HCT116 (cell line): ENCODE measurements at regions not wholly inside any gene's neighbourhood (a gene's known extent, or its start where the extent isn't known, plus 50 kb on each side); places are given as distances from the start of the nearest gene placed in this dataset.

ENCODE experiments used
- ATAC-seq: fragments of 200-7000 bp; cut with Tn5 transposase; 2 replicates; pipeline ENCODE4 v1.9.1; 2020; ENCODE audit warnings: mild to moderate bottlenecking, moderate library complexity
- BruUV-seq: library from RNA; stranded (reverse); fragments of 400-500 nt; replicated peaks from 2 replicates; lab custom pipeline; 2021; lab: Mats Ljungman, UMichigan
- CTCF ChIA-PET: fragments of 300-600 bp; sonication (Branson Sonifier 250); formaldehyde crosslinking; loops from one replicate; lab custom pipeline; 2021; ENCODE audit warnings: antibody characterized with exemption; lab: Charles Lee
- POLR2A ChIA-PET: fragments of 300-600, 350-600 bp; sonication (Branson Sonifier 250); formaldehyde crosslinking; loops from one replicate; lab custom pipeline; 2021; ENCODE audit warnings: antibody characterized with exemption; lab: Charles Lee
- RAD21 ChIA-PET, 2 experiments: fragments of 300-600 bp; sonication (Branson Sonifier 250); formaldehyde crosslinking; loops; one replicate each; lab custom pipeline; 2023; ENCODE audit warnings: low total read pairs in 2 of 2; ENCODE audit not compliant: uncharacterized antibody in 2 of 2, unreplicated experiment in 2 of 2, low non-redundant PET in 1 of 2; lab: Charles Lee
- DNase-seq: peaks from one replicate; pipeline ENCODE4 v3.0.0-alpha.2; 2010; ENCODE audit warnings: low read depth, low spot score
- H2AFZ ChIP-seq: fragments of 200-600 bp; shearing (Covaris generic), sonication (generic); 2 replicates; pipeline ENCODE4 v1.6.1; 2017; ENCODE audit warnings: low read depth, mixed run types, mixed read lengths, antibody characterized with exemption, low read length; ENCODE audit not compliant: poor library complexity, severe bottlenecking
- H3K27ac ChIP-seq: 2 replicates; pipeline ENCODE4 v1.5.1; 2012; ENCODE audit warnings: low read depth, low read length
- H3K27me3 ChIP-seq: fragments of 200-600 bp; sonication (generic); 2 replicates; pipeline ENCODE4 v1.6.1; 2016; ENCODE audit warnings: mixed run types, low read length, mixed read lengths; ENCODE audit not compliant: insufficient read depth
- H3K36me3 ChIP-seq, 2 experiments: fragments of 200-500 bp in 1 of 2; fragments of 200-600 bp in 1 of 2; sonication (Bioruptor generic) in 1 of 2; sonication (generic) in 1 of 2; 2 replicates each; pipeline versions ENCODE4 v1.5.1 to v1.6.1; 2014 to 2016; ENCODE audit warnings: low read length in 2 of 2, inconsistent platforms in 1 of 2, mixed read lengths in 1 of 2, mixed run types in 1 of 2; ENCODE audit not compliant: insufficient read depth in 2 of 2, control insufficient read depth in 1 of 2
- H3K4me1 ChIP-seq, 2 experiments: fragments of 200-600 bp in 1 of 2; sonication (generic) in 1 of 2; 2 replicates each; pipeline versions ENCODE4 v1.5.1 to v1.6.1; 2012 to 2017; ENCODE audit warnings: low read length in 2 of 2, inconsistent platforms in 1 of 2, mild to moderate bottlenecking in 1 of 2, mixed read lengths in 1 of 2, mixed run types in 1 of 2, moderate library complexity in 1 of 2; ENCODE audit not compliant: insufficient read depth in 2 of 2, control insufficient read depth in 1 of 2
- H3K4me2 ChIP-seq: fragments of 200-600 bp; sonication (generic); 2 replicates; pipeline ENCODE4 v1.6.1; 2017; ENCODE audit warnings: mixed run types, low read length, mixed read lengths
- H3K4me3 ChIP-seq, 2 experiments: fragments of 200-600 bp in 1 of 2; sonication (generic) in 1 of 2; replicated peaks in 1 of 2; 2 replicates each; pipeline ENCODE4 v1.5.1; 2011 to 2016; ENCODE audit warnings: low read length in 2 of 2, control low read depth in 1 of 2, low read depth in 1 of 2, mild to moderate bottlenecking in 1 of 2, mixed read lengths in 1 of 2, mixed run types in 1 of 2
- H3K79me2 ChIP-seq: fragments of 200-600 bp; sonication (generic); 2 replicates; pipeline ENCODE4 v1.6.1; 2017; ENCODE audit warnings: mild to moderate bottlenecking, mixed run types, low read length, moderate library complexity, mixed read lengths; ENCODE audit not compliant: insufficient read depth
- H3K9ac ChIP-seq: fragments of 200-600 bp; sonication (generic); 2 replicates; pipeline ENCODE4 v1.6.1; 2016; ENCODE audit warnings: low read length, mixed read lengths
- H3K9me2 ChIP-seq: fragments of 200-600 bp; sonication (generic), shearing (Covaris generic); 2 replicates; pipeline ENCODE4 v1.6.1; 2017; ENCODE audit warnings: mixed run types, mild to moderate bottlenecking, moderate library complexity; ENCODE audit not compliant: insufficient read depth
- H3K9me3 ChIP-seq, 2 experiments: fragments of 200-500 bp in 1 of 2; fragments of 200-600 bp in 1 of 2; sonication (Bioruptor generic) in 1 of 2; sonication (generic) in 1 of 2; 2 replicates each; pipeline ENCODE4 v1.6.1; 2014 to 2017; ENCODE audit warnings: low read length in 2 of 2, mixed read lengths in 2 of 2, inconsistent platforms in 1 of 2, low read depth in 1 of 2, mild to moderate bottlenecking in 1 of 2, mixed run types in 1 of 2, moderate library complexity in 1 of 2; ENCODE audit not compliant: control insufficient read depth in 1 of 2, insufficient read depth in 1 of 2
- H4K20me1 ChIP-seq: fragments of 200-600 bp; sonication (generic), shearing (Covaris generic); 2 replicates; pipeline ENCODE4 v1.6.1; 2017; ENCODE audit warnings: mixed run types, mild to moderate bottlenecking, moderate library complexity; ENCODE audit not compliant: insufficient read depth
- ATF3 ChIP-seq: IDR thresholded peaks from 2 replicates; pipeline ENCODE4 v1.6.1; 2012
- CBX3 ChIP-seq: IDR thresholded peaks from 2 replicates; pipeline ENCODE4 v1.6.1; 2012; ENCODE audit warnings: low read depth
- CEBPB ChIP-seq: IDR thresholded peaks from 2 replicates; pipeline ENCODE4 v1.6.1; 2012; ENCODE audit warnings: low read depth
- EGR1 ChIP-seq: IDR thresholded peaks from 2 replicates; pipeline ENCODE4 v1.6.1; 2012; ENCODE audit warnings: low read depth
- ELF1 ChIP-seq: IDR thresholded peaks from 2 replicates; pipeline ENCODE4 v1.6.1; 2012; ENCODE audit warnings: low read depth, borderline replicate concordance
- FOSL1 ChIP-seq: IDR thresholded peaks from 2 replicates; pipeline ENCODE4 v1.6.1; 2012; ENCODE audit warnings: low read depth
- JUND ChIP-seq: IDR thresholded peaks from 2 replicates; pipeline ENCODE4 v1.6.1; 2012
- MAX ChIP-seq: IDR thresholded peaks from 2 replicates; pipeline ENCODE4 v1.6.1; 2012
- POLR2A ChIP-seq: IDR thresholded peaks from 2 replicates; pipeline ENCODE4 v1.7.0; 2011; ENCODE audit warnings: borderline replicate concordance; ENCODE audit not compliant: insufficient read depth, insufficient read length; ENCODE audit errors: extremely low read depth
- POLR2AphosphoS5 ChIP-seq: IDR thresholded peaks from 2 replicates; pipeline ENCODE4 v1.6.1; 2011; ENCODE audit warnings: mild to moderate bottlenecking, low read depth, low read length, moderate library complexity
- RAD21 ChIP-seq: IDR thresholded peaks from 2 replicates; pipeline ENCODE4 v1.6.1; 2012; ENCODE audit warnings: low read depth, mild to moderate bottlenecking
- SIN3A ChIP-seq: IDR thresholded peaks from 2 replicates; pipeline ENCODE4 v1.6.1; 2012; ENCODE audit warnings: low read depth
- SP1 ChIP-seq: IDR thresholded peaks from 2 replicates; pipeline ENCODE4 v1.6.1; 2012; ENCODE audit warnings: low read depth
- SRF ChIP-seq: IDR thresholded peaks from 2 replicates; pipeline ENCODE4 v1.6.1; 2012; ENCODE audit warnings: low read depth
- TCF7L2 ChIP-seq: IDR thresholded peaks from 2 replicates; pipeline ENCODE4 v1.7.0; 2011; ENCODE audit warnings: borderline replicate concordance, inconsistent platforms; ENCODE audit not compliant: insufficient read depth, insufficient read length; ENCODE audit errors: extremely low read depth
- YY1 ChIP-seq: IDR thresholded peaks from 2 replicates; pipeline ENCODE4 v1.6.1; 2011; ENCODE audit warnings: low read length, low read depth, moderate library complexity, mild to moderate bottlenecking; ENCODE audit not compliant: insufficient replicate concordance; ENCODE audit errors: extremely low read depth
- ZBTB33 ChIP-seq: IDR thresholded peaks from 2 replicates; pipeline ENCODE4 v1.6.1; 2011; ENCODE audit warnings: mild to moderate bottlenecking, low read length, moderate library complexity; ENCODE audit not compliant: insufficient replicate concordance; ENCODE audit errors: extremely low read depth
- intact Hi-C: fragments of 100-400 bp; cut with micrococcal nuclease; formaldehyde crosslinking; loops from 2 replicates; pipeline ENCODE4 v1.10.0; 2022

GRCh38 chr3:17825298-17825697, 82.9 kb upstream of the TBC1D5 start (continued):
- no peak for TF ChIP-seq ZBTB33
- TF ChIP-seq SIN3A = no peak

GRCh38 chr3:17823816-17824215, 81.4 kb upstream of the TBC1D5 start:
- no TSS peak for BruUV-seq

GRCh38 chr3:17823036-17823435, 80.6 kb upstream of the TBC1D5 start:
- ChIA-PET RAD21 (no interaction called here), POLR2A (no interaction called here), CTCF (no interaction called here)
- Histone ChIP-seq H3K4me1 (no peaks in the 10 kb centered on the region), H3K4me3 (no peak overlapping the region), H3K27me3 (no peaks in the 10 kb centered on the region), H3K36me3 (no peaks in the 10 kb centered on the region), H4K20me1 (no peaks in the 10 kb centered on the region), H3K9me2 (no peaks in the 10 kb centered on the region), H3K4me2 (no peak overlapping the region), H3K9ac (no peak overlapping the region), H3K79me2 (no peaks in the 10 kb centered on the region), H3K9me3 (no peaks in the 10 kb centered on the region), H2AFZ (no peak overlapping the region), H3K27ac (no peak overlapping the region)
- intact Hi-C loops = no loop called here
- no TSS peak for BruUV-seq
- no peak for ATAC-seq
- no peak for DNase-seq
- no peak for TF ChIP-seq RAD21
- no peak for TF ChIP-seq ELF1
- TF ChIP-seq YY1 = no peak
- no peak for TF ChIP-seq EGR1
- no peak for TF ChIP-seq ZBTB33
- no peak for TF ChIP-seq CBX3
- no peak for TF ChIP-seq SIN3A
- no peak for TF ChIP-seq FOSL1
- TF ChIP-seq MAX = no peak
- TF ChIP-seq POLR2AphosphoS5 = no peak
- TF ChIP-seq POLR2A = no peak
- TF ChIP-seq SP1 = no peak
- no peak for TF ChIP-seq ATF3
- no peak for TF ChIP-seq JUND
- no peak for TF ChIP-seq TCF7L2

More at GRCh38 chr3:17823816-17824215, 81.4 kb upstream of the TBC1D5 start:
- H3K4me1 ChIP-seq = no peaks in the 10 kb centered on the region
- no peak overlapping the region for H3K9ac ChIP-seq
- no peak for TF ChIP-seq ELF1
- TF ChIP-seq SRF = no peak
- no peak for TF ChIP-seq CEBPB
- TF ChIP-seq FOSL1 = no peak
- DNase-seq = no peak
- no peak overlapping the region for H3K4me2 ChIP-seq
- no peaks in the 10 kb centered on the region for H3K36me3 ChIP-seq
- no peaks in the 10 kb centered on the region for H3K9me3 ChIP-seq
- ChIA-PET CTCF (no interaction called here), RAD21 (no interaction called here), POLR2A (no interaction called here)
- no peaks in the 10 kb centered on the region for H3K27me3 ChIP-seq
- H3K4me3 ChIP-seq = no peak overlapping the region
- H4K20me1 ChIP-seq = no peaks in the 10 kb centered on the region
- ATAC-seq = no peak
- no peaks in the 10 kb centered on the region for H3K79me2 ChIP-seq
- no peaks in the 10 kb centered on the region for H3K9me2 ChIP-seq
- intact Hi-C loops = no loop called here
- H3K27ac ChIP-seq = no peak overlapping the region
- no peak overlapping the region for H2AFZ ChIP-seq
